GF-D8 (cell line): ENCODE measurements at regions not wholly inside any gene's neighbourhood (a gene's known extent, or its start where the extent isn't known, plus 50 kb on each side); places are given as distances from the start of the nearest gene placed in this dataset.

Source experiments
- DNase-seq: peaks from one replicate; lab custom pipeline; 2025; lab: John Stamatoyannopoulos, UW

- no peak for DNase-seq
Observed at GRCh38 chr15:99440551-99441443, 125.0 kb upstream of the MEF2A start.

- DNase-seq: no peak
Observed at GRCh38 chr15:99441444-99441800, 124.4 kb upstream of the MEF2A start.

GRCh38 chr15:99441871-99442251 is 123.9 kb upstream of the MEF2A start:
- DNase-seq: no peak

- no peak for DNase-seq
Observed at GRCh38 chr15:99442252-99442897, 123.4 kb upstream of the MEF2A start.

- DNase-seq: no peak
Observed at GRCh38 chr15:99443056-99443756, 122.6 kb upstream of the MEF2A start.

GRCh38 chr15:99443768-99444446 is 121.9 kb upstream of the MEF2A start:
- DNase-seq: no peak

GRCh38 chr15:99445272-99445850 is 120.4 kb upstream of the MEF2A start:
- no peak for DNase-seq

- no peak for DNase-seq
Observed at GRCh38 chr15:99446565-99447496, 119.0 kb upstream of the MEF2A start.

- DNase-seq: no peak
Observed at GRCh38 chr15:99447497-99448371, 118.0 kb upstream of the MEF2A start.

GRCh38 chr15:99449514-99449913 is 116.3 kb upstream of the MEF2A start:
- DNase-seq: no peak

GRCh38 chr15:99450896-99451358 is 114.9 kb upstream of the MEF2A start:
- DNase-seq: no peak

GRCh38 chr15:99451484-99451883 is 114.3 kb upstream of the MEF2A start:
- no peak for DNase-seq

- no peak for DNase-seq
Observed at GRCh38 chr15:99452010-99452409, 113.8 kb upstream of the MEF2A start.

GRCh38 chr15:99452728-99453636 is 112.8 kb upstream of the MEF2A start:
- DNase-seq: no peak

- no peak for DNase-seq
Observed at GRCh38 chr15:99453637-99454030, 112.2 kb upstream of the MEF2A start.

GRCh38 chr15:99454107-99454809 is 111.5 kb upstream of the MEF2A start:
- no peak for DNase-seq

- no peak for DNase-seq
Observed at GRCh38 chr15:99454941-99455788, 110.6 kb upstream of the MEF2A start.
